Sigmoid colon (tissue), 6 donors: ENCODE measurements at regions not wholly inside any gene's neighbourhood (a gene's known extent, or its start where the extent isn't known, plus 50 kb on each side); places are given as distances from the start of the nearest gene placed in this dataset.

Experiments
- DNase-seq: peaks from one replicate; pipeline ENCODE4 v3.0.0-alpha.2; 2019
- H3K27ac ChIP-seq, 4 donors: fragments of 200-600 bp; sonication (generic); one replicate each; pipeline ENCODE4 v1.5.1; 2016 to 2019; ENCODE audit warnings: mild to moderate bottlenecking in 1 of 4
- H3K27me3 ChIP-seq, 3 donors: fragments of 200-600 bp; sonication (generic); one replicate each; pipeline ENCODE4 v1.5.1; 2019; ENCODE audit warnings: mild to moderate bottlenecking in 1 of 3
- H3K36me3 ChIP-seq, 4 donors: fragments of 200-600 bp; sonication (generic); one replicate each; pipeline ENCODE4 v1.5.1; 2016 to 2019
- H3K4me1 ChIP-seq, 4 donors: fragments of 200-600 bp; sonication (generic); one replicate each; pipeline ENCODE4 v1.5.1; 2017 to 2019
- H3K4me3 ChIP-seq, 4 donors: fragments of 200-600 bp; sonication (generic); one replicate each; pipeline ENCODE4 v1.5.1; 2017 to 2019; ENCODE audit warnings: mild to moderate bottlenecking in 2 of 4, moderate library complexity in 1 of 4
- H3K9me3 ChIP-seq, 4 donors: fragments of 200-600 bp in 3 of 4; sonication (generic) in 3 of 4; one replicate each; pipeline versions ENCODE4 v1.5.1 to v1.6.1; 2013 to 2019
- CTCF ChIP-seq, 4 experiments: fragments of 450-650 bp in 3 of 4; fragments of 200-600 bp in 1 of 4; IDR thresholded peaks; one replicate each; pipeline ENCODE4 v1.5.1; 2016 to 2019; ENCODE audit warnings: antibody characterized with exemption in 4 of 4, mild to moderate bottlenecking in 3 of 4, moderate library complexity in 2 of 4
- EP300 ChIP-seq, 4 donors: sonication (generic); formaldehyde crosslinking; IDR thresholded peaks; one replicate each; pipeline ENCODE4 v1.6.1; 2017; ENCODE audit warnings: antibody characterized with exemption in 4 of 4
- POLR2A ChIP-seq, 2 donors: fragments of 450-650 bp; IDR thresholded peaks; one replicate each; pipeline ENCODE4 v1.6.1; 2016; ENCODE audit warnings: antibody characterized with exemption in 2 of 2, mild to moderate bottlenecking in 2 of 2, moderate library complexity in 2 of 2
- POLR2AphosphoS5 ChIP-seq, 4 donors: sonication (generic); formaldehyde crosslinking; IDR thresholded peaks; one replicate each; pipeline ENCODE4 v1.6.1; 2017; ENCODE audit warnings: antibody characterized with exemption in 4 of 4
- WGBS, 2 donors: extraction: QIAGEN DNeasy Blood & Tissue Kit; methylation state at CpG; one replicate each; pipeline ENCODE4 v1.1.7; 2013; 5-methylcytosine and 5-hydroxymethylcytosine counted together
- intact Hi-C: fragments of 100-400 bp; cut with DNase I; formaldehyde crosslinking; loops from one replicate; pipeline ENCODE4 v1.15.1; 2023
- donor health status: healthy with polysubstance abuse.
- donor health status: healthy.

GRCh38 chr13:97802213-97802612 lies 151.3 kb upstream of the IPO5 start:
- H3K9me3 ChIP-seq: no peaks in the 10 kb centered on the region
- H3K4me3 ChIP-seq: no peak overlapping the region
- no peaks in the 10 kb centered on the region for H3K27me3 ChIP-seq
- H3K27ac ChIP-seq: no peak overlapping the region
- no peaks in the 10 kb centered on the region for H3K4me1 ChIP-seq
- DNase-seq: no peak
- TF ChIP-seq CTCF (IDR thresholded peaks at IDR 0.05) (no peak), POLR2A (IDR thresholded peaks at IDR 0.05) (no peak), POLR2AphosphoS5 (IDR thresholded peaks at IDR 0.05) (no peak), EP300 (IDR thresholded peaks at IDR 0.05) (no peak)
- no peaks in the 10 kb centered on the region for H3K36me3 ChIP-seq
- WGBS, 2 donors: 77 to 91% methylated on average over 3 of the region's 3 CpGs
- intact Hi-C loops: no loop called here

- TF ChIP-seq POLR2AphosphoS5 (IDR thresholded peaks at IDR 0.05) (no peak), EP300 (IDR thresholded peaks at IDR 0.05) (no peak), CTCF (IDR thresholded peaks at IDR 0.05) (no peak), POLR2A (IDR thresholded peaks at IDR 0.05) (no peak)
- H3K27me3 ChIP-seq: no peaks in the 10 kb centered on the region
- no peak overlapping the region for H3K4me3 ChIP-seq
- 50 to 77% methylated on average over 2 of the region's 2 CpGs for WGBS, 2 donors
- H3K4me1 ChIP-seq: no peaks in the 10 kb centered on the region
- no peaks in the 10 kb centered on the region for H3K9me3 ChIP-seq
- H3K27ac ChIP-seq: no peak overlapping the region
- no peak for DNase-seq
- intact Hi-C loops: no loop called here
- no peaks in the 10 kb centered on the region for H3K36me3 ChIP-seq
Observed at GRCh38 chr13:97809576-97809975, 143.9 kb upstream of the IPO5 start.

- no peaks in the 10 kb centered on the region for H3K36me3 ChIP-seq
- H3K4me1 ChIP-seq: no peaks in the 10 kb centered on the region
- H3K27ac ChIP-seq: no peak overlapping the region
- 26 to 33% methylated on average over 3 of the region's 3 CpGs for WGBS, 2 donors
- DNase-seq: no peak
- no peak for TF ChIP-seq CTCF (IDR thresholded peaks at IDR 0.05)
- TF ChIP-seq EP300 (IDR thresholded peaks at IDR 0.05): no peak
- TF ChIP-seq POLR2A (IDR thresholded peaks at IDR 0.05): no peak
- TF ChIP-seq POLR2AphosphoS5 (IDR thresholded peaks at IDR 0.05): no peak
- no peak overlapping the region for H3K4me3 ChIP-seq
- intact Hi-C loops: no loop called here
- no peaks in the 10 kb centered on the region for H3K9me3 ChIP-seq
- H3K27me3 ChIP-seq: no peaks in the 10 kb centered on the region
Observed at GRCh38 chr13:97810152-97810551, 143.3 kb upstream of the IPO5 start.

- H3K27me3 ChIP-seq: no peaks in the 10 kb centered on the region
- DNase-seq: no peak
- intact Hi-C loops: no loop called here
Observed at GRCh38 chr13:97822377-97822776, 131.1 kb upstream of the IPO5 start.

More at GRCh38 chr13:97822377-97822776, 131.1 kb upstream of the IPO5 start:
- Histone ChIP-seq H3K27ac (no peak overlapping the region), H3K9me3 (no peaks in the 10 kb centered on the region), H3K36me3 (no peaks in the 10 kb centered on the region), H3K4me3 (no peak overlapping the region), H3K4me1 (no peaks in the 10 kb centered on the region)
- TF ChIP-seq CTCF (IDR thresholded peaks at IDR 0.05) (no peak), POLR2A (IDR thresholded peaks at IDR 0.05) (no peak), EP300 (IDR thresholded peaks at IDR 0.05) (no peak), POLR2AphosphoS5 (IDR thresholded peaks at IDR 0.05) (no peak)
- 93 to 94% methylated on average over 1 of the region's 1 CpG for WGBS, 2 donors
